GM18517 (cell line): ENCODE measurements at regions not wholly inside any gene's neighbourhood (a gene's known extent, or its start where the extent isn't known, plus 50 kb on each side); places are given as distances from the start of the nearest gene placed in this dataset.

ENCODE experiments used
- ATAC-seq: cut with Tn5 transposase; IDR thresholded peaks from one replicate; pipeline ENCODE4 v1.9.1; 2021; ENCODE audit warnings: mild to moderate bottlenecking, moderate library complexity; ENCODE audit not compliant: unreplicated experiment

DNA sequence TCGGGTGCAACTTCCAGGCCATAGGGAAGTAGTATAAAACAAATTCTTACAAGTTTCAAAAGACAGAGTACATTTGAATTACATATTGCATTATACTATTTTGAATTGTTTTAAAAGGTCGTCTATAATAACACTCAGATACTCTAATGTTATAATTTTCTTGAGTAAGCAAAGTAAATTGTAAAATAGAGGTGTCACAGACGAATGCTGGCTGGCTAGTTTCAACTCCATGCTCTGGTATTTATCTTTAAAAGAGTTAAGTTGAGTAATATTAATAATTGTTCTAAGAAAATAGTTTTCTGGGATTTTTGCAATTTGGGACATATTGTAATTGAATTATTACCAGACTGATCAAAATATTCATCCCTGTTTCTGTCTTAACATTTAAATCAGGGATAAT, 764.9 kb downstream of the TECRL start:
- no peak for ATAC-seq

DNA sequence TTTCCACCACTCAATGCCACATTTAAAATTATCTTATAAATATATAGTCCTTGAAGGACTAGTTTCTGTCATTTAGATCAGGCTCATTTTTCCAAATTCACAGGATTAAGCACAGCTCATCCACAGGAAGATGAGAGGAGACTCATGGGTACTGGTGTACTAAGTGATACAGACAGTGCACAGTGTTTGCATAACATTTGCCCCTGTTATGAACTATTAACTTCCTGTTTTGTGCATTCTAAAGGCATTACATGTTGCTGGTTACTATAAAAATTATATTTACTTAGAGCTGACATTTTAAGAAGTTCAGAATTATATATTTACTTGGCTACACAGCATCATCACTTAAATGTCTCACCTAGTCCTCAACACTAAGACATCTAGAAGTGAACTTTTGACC, 772.0 kb downstream of the TECRL start:
- ATAC-seq = no peak

DNA sequence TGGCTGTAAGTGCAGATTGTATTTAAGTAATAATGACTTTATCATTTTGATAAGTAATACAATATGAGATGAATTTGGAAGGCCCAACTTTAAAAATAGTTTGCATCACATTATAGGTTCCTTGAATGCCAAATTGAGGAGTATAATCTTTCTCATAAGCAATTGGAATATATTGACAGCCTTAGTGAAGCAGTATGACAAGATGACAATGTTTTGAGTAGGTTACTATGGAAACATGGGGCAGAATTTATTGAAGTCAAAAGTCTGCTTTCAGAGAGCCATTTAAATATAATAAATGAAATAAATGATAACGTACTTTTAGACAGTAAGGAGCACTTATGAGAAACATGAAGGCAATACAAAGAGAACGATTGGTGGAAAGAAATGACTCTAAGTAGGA, 776.4 kb downstream of the TECRL start:
- no peak for ATAC-seq

DNA sequence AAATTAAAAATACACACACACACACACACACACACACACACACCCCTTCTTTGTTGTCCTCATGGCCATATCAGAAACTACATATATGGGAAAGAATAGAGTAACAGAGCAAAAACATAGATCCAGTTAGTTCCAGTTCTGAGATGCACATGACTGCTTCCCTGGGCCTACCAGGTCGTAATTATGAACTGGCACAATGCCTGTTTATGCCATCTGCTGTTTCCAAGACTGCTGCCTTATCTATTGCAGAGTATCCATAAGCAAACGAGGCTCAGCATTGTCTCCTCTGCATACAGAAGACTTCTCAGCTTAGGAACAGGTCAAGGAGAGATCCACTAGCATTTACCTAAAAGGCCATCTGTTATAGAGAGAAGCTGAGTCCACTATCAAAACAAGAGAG, 789.0 kb downstream of the TECRL start:
- no peak for ATAC-seq

DNA sequence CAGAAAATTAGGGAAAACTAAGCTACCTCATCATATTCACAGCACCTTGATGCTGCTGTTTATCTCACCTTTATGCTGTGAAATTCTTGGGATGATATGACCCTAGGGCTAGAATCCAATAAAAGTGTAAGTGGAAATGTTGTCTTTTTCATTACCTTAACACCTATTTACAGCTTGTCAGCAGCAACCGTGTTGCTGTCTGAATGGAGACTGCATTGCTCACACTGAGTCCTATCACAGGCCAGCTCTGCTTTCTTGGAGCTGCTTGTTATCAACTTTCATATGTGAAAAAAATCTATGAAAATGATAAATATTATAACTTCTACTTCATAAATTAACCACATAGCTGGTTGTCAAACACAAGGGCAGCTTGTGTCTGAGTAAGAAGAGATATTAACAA, 789.5 kb downstream of the TECRL start:
- no peak for ATAC-seq

DNA sequence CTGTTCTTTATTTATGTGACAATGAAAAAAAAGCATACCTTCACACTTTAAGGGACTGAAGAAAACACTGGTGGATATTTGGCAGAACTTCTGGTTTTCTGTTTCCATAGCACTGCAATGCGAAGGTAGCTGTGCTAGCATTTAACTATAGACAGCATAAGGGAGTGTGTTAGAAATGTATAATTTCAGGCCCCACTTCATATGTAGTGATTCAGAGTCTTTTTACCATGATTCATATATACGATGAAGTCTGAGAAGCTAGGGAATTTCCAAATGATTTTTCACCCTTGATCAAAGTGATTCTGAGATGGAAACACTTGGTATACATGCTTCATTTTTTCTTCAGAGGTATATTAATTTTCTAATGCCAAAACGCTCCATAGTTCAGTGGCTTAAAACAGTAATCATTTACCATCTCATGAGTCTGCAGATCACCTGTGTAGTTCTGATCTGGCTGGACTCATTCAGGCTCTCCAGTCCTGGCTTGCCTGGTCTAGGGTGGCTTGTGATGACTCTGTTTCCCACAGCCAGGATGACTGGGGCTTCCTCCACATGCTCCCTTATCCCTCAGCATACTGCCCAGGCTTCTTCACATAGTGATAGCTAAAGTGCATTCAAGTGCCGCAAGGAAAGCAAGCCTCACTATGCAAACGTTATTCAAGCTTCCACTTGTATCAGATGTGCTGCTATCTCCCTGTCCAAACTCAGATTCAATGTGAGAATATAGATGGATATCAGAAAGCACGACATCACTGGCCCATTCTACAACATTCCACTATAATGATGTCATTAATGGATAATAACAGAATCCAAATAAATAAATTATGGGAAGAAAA, 790.1 kb downstream of the TECRL start:
- no peak for ATAC-seq

DNA sequence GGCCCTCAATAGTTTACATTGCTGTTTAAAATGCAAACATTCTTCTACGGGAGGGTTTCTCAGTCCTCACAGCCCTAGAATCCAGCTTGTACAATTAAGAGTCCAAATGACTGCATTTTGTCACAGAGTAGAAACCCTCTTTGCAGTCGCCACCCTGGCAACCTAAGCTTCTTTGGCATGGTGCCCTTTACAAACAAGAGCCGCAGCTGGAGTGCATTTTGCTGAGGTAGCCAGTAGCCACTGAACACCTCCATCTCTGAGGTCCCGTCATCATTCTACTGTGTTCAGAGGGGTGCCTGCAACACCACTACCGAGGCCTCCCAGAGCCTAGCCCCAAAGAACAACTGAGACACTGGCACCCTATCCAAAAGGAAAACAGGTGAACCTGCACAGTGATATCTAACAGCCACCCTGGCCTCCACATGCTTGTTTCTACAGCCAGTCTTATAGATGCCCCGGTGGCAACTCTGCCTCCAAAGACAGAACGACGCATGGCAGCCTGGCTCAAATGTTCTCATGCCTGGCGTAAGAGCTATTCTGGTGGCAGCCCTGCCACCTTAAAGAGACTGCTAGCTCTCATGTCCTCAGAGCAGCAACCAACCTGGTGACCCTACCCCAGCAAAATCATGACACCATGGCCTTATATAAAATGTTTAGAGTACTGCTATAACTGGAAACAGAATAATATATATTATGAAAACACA, 801.9 kb downstream of the TECRL start:
- no peak for ATAC-seq

DNA sequence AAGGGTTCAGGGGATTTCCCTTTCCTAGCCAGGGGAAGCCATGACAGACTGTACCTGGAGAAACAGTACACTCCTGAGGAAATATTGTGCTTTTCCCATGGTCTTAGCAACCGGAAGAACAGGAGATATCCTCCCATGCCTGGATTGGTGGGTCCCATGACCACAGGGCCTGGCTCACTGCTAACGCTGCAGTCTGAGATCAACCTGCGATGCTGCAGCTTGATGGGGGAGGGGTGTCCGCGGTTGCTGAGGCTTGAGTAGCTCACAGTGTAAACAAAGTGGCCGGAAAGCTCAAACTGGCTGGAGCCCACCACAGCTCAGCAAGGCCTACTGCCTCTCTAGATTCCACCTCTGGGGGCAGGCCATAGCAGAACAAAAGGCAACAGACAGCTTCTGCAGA, 819.5 kb downstream of the TECRL start:
- no peak for ATAC-seq

DNA sequence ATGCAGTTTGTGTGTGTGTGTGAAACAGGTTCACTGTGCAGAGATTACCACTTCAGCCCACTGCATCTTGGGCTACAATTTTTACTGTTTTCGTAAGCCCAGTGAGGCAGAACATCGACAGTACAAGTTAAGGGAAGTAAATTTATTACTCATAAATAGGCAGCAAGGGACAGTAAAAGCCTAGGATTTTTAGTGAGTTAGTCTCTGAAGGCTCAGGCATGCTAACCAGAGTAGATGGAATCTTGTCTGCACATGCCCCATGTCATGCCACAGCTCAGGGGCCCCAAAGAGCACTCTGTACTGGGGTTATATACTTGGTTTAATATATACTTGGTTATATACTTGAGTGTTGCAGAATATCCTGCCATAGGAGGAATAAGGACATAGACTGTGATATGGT, 825.7 kb downstream of the TECRL start:
- ATAC-seq = no peak

DNA sequence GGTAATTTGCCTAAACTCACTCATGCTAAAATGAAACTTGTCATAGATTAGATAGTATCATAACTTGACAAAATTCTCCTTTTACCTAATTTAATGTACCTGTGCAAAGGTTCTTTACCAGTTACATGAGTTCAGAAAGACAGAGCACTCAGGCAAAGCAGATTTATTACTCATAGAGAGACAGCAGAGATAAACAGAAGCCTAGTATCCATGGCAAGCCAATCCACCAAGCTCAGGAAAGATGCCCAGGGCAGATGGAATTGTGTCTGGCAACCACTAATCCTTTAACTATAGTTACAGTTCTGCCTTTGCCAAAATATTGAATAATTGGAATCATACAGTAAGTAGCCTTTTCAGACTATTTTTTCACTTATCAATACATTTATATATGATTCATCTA, 826.2 kb downstream of the TECRL start:
- ATAC-seq = no peak

DNA sequence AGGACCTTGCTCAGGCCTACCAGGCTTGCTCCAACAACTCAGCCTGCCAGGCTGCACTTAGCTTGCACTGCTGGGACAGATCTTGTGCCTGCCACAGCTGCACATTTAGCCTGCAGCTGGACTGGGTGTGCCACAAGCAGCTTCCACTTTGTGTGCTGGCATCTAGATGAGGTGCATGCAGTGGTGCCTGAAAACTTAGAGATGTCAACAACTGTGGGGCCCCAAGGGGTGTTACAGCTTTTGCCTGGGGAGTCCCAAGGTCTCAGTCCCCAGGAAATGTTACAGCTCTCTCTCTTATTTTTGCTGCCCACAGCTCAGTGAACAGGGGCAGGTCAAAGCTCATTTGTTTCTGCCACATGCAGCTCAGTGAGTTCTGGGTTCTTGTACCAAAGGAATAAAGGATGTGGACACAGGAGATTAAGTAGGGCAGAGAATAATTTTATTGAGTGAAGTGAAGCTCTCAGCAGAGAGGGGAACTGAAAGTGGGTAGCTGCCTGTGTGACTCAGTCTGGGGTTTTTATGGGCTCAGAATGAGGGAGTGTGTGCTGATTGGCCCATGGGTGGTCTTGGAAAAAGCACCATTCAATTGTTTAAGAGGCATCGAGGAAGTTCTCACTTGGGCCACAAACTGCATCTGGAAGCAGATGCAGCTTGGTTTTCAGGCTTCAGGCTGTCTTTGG, 828.3 kb downstream of the TECRL start:
- ATAC-seq = no peak

DNA sequence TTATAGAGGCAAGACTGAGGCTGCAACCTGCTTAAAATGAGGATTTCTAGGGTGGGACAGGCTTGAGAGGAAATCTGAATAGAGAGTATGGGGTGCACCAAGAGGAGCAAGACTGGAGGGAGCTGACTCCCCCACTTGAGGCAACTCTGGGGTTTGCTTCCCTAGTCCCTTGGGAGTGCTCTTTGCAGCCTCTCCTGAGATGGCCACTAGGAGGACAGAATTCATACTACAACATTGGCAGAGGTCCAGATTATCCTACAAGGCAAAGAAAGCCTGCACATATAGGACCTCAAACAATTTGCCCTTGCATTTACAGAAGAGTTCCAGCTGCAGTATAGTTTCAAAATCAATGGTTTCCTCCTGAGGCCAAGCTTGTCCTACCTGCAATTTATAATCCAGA, 830.9 kb downstream of the TECRL start:
- no peak for ATAC-seq

DNA sequence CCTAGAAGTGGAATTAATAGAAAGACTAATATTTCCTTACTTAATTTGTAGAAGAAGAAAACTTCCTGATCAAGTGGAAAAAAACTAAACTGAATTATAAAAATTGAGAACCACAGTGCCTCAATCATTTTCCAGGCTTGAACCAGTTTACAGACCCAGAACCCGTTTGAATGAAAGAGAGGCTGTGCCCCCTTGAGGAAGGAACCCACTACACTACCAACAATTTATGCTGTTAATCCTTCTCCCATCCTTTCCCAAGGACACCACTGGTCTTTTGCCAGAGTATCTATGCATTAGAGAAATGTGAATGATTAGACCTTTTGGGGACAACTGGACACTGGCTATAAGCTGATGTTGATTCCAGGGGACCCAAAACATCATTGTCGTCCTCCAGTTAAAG, 842.6 kb downstream of the TECRL start:
- no peak for ATAC-seq

DNA sequence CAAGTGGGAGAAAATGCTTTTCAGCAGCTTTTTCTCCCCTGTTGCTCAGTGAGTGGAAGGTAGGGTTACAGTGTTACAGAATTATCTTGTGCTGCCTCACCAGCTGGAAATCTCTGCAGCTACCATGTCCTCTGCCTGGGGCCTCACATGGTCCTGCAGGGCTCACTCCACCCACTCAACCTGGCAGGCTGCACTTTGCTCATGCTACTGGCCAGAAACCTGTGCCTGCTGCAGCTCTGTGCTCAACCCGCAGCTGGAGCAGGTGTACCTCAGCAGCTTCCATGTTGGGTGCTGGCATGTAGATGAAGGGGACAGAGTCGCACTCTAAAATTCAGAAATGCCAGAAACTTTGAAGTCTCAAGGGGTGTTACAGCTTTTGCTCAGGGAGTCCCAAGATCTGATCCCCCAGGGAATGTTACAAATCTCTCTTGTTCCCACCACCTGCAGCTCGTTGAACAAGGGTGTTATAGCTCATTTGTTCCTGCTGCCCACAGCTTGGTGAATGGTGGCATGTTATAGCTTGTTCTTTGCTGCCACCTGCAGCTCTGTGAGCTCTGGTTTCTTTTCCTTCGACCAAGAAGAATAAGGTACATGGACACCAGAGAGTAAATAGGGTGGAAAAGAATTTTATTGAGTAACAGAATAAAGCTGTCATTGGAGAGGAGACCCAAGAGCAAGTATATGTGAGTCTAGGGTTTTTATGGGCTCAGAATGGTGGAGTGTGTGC, 845.8 kb downstream of the TECRL start:
- no peak for ATAC-seq

DNA sequence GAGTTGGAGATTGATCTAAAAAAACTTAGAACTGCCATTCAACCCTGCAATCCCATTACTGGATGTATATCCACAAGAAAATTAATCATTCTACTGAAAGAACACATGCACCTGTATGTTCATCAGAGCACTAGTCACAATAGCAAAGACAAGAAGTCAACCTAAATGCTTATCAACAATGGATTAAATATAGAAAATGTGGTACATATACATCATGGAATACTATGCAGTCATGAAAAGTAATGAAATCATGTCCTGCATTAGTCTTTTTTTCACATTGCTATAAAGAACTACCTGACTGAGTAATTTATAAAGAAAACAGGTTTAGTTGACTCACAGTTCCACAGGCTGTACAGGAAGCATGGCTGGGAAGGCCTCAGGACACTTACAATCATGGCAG, 850.5 kb downstream of the TECRL start:
- ATAC-seq = no peak

DNA sequence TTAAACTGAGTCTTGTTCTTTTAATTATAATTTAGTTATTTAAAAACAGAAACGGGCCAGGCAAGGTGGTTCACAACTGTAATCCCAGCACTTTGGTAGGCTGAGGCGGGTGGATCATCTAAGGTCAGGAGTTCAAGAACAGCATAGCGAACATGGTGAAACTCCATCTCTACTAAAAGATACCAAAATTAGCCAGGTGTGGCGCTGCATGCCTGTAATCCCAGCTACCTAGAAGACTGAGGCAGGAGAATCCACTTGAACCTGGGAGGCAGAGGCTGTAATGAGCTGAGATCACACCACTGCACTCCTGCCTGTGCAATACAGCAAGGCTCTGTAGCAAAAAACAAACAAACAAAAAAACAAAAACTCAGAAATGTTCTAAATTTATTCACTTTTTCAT, 852.9 kb downstream of the TECRL start:
- ATAC-seq = no peak

DNA sequence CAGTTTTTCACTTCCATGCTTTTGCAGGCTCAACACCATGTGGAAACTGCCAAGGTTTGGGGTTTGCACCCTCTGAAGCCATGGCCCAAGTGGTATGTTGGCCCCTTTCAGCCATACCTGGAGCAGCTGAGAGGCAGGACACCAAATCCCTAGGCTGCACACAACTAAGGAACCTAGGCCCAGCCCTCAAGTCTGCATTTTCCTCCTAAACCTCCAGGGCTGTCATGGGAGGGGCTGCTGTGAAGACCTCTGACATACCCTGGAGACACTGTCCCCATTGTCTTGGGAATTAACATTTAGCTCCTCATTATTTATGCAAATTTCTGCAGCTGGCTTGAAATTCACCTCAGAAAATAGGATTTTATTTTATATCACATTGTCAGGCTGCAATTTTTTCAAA, 856.1 kb downstream of the TECRL start:
- ATAC-seq = no peak

DNA sequence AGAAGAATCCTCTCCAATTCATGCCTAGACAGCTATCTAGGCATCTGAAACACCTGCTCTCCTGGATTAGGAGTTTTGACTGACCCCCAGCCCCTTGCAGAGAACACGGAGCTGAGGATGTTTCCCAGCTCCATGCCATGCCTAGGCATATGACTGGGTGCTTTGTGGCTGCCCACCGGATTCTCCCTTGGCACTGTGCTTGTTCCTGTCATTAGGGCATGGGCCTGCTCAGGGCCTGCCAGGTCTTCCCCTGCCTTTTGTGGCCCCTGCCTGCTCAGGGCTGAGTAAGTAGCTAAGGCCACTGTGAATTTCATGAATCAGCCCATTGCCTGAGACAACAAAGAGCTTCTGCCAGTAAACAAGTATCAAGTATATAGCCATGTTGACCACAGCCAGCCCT, 867.4 kb downstream of the TECRL start:
- ATAC-seq = no peak

DNA sequence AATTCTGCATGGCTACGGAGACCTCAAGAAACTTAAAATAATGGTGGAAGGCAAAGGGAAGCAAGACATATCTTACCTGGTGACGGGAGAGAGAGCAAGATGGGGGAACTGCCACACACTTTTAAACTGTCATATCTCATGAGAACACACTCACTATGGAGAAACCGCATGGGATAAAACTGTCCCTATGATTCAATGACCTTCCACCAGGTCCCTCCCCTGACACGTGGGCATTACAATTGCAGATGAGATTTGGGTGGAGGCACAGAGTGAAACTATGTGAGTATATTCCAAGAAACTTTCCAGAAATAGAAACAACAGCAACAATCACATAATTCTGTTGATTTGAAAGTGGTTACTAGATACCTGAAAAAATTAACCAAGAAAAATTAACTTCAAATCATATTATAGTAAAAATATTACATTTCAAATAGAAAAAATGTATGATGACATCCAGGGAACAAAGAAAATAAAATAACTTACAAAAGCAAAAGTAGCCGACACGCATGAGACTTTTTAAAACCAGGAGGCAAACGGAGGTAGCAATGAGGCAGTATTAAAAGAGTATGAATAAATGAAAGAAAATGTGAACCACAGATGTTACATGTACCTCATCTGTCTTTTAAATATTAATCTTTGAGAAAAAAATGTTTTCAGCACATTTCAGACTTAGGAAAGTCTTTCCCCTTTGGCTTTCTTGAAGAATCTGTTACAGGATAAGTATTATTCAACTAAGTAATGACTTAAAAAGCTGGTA, 879.5 kb downstream of the TECRL start:
- no peak for ATAC-seq

DNA sequence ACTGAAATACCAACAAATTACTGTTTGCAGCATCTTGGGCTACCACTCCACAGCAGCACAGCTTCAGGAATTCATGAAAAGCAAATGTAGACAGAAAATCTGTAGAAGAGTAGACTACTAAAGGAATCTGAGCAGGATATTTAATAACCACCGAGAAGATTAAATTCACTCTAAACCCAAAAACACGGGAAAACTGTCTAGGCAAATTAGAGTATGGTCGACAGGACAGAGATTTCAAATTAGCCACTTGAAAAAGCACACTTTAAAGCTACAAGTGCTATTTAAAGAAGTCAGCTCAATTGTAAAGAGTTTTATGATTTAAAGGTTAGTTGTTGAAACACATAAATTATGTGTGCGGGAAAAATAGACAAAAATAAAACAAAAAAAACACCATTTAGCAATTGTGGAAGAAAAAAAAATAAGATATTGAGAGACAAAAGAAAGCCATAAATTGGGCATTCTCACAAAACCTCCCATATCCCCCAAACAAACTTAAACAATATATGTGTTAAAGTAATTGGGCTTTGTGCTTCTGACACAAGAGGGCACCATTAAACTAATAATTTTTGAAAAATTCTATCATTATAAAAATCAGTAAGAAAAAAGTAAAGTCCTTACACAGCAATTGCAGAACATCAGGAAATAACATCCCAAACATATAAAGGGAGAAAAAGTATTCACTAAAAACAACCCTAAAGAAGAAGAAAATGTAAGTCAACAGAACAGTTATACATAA, 880.8 kb downstream of the TECRL start:
- ATAC-seq = no peak
